ENCODE measurements at regions not wholly inside any gene's neighbourhood (a gene's known extent, or its start where the extent isn't known, plus 50 kb on each side); places are given as distances from the start of the nearest gene placed in this dataset.

GRCh38 chr11:45440111-45440510, 154.0 kb upstream of the SYT13 start:
- no peak for DNase-seq (ENCODE audit: low read depth, low spot score)

GRCh38 chr11:45436966-45437365, 150.8 kb upstream of the SYT13 start:
- no peak for DNase-seq (ENCODE audit: low read depth, low spot score)

GRCh38 chr11:45436118-45436517, 150.0 kb upstream of the SYT13 start:
- no peak for DNase-seq (ENCODE audit: low read depth, low spot score)

GRCh38 chr11:45435706-45436105, 149.6 kb upstream of the SYT13 start:
- DNase-seq (ENCODE audit: low read depth, low spot score): no peak

GRCh38 chr11:45432910-45433309, 146.8 kb upstream of the SYT13 start:
- DNase-seq (ENCODE audit: low read depth, low spot score): no peak

- DNase-seq (ENCODE audit: low read depth, low spot score): no peak
Measured at GRCh38 chr11:45432100-45432499, 146.0 kb upstream of the SYT13 start.

GRCh38 chr11:45431046-45432018, 145.2 kb upstream of the SYT13 start:
- DNase-seq (ENCODE audit: low read depth, low spot score): no peak

GRCh38 chr11:45430361-45430760, 144.2 kb upstream of the SYT13 start:
- DNase-seq (ENCODE audit: low read depth, low spot score): no peak

- no peak for DNase-seq (ENCODE audit: low read depth, low spot score)
Measured at GRCh38 chr11:45429719-45430118, 143.6 kb upstream of the SYT13 start.

- DNase-seq (ENCODE audit: low read depth, low spot score): no peak
Measured at GRCh38 chr11:45428541-45429230, 142.5 kb upstream of the SYT13 start.

GRCh38 chr11:45428116-45428515, 142.0 kb upstream of the SYT13 start:
- no peak for DNase-seq (ENCODE audit: low read depth, low spot score)

- DNase-seq (ENCODE audit: low read depth, low spot score): no peak
Measured at GRCh38 chr11:45424411-45425180, 138.5 kb upstream of the SYT13 start.

GRCh38 chr11:45423475-45424120, 137.5 kb upstream of the SYT13 start:
- DNase-seq (ENCODE audit: low read depth, low spot score): no peak

- DNase-seq (ENCODE audit: low read depth, low spot score): no peak
Measured at GRCh38 chr11:45423036-45423435, 136.9 kb upstream of the SYT13 start.

GRCh38 chr11:45414088-45414487, 127.9 kb upstream of the SYT13 start:
- DNase-seq (ENCODE audit: low read depth, low spot score): no peak

GRCh38 chr11:45413156-45413858, 127.2 kb upstream of the SYT13 start:
- no peak for DNase-seq (ENCODE audit: low read depth, low spot score)

- DNase-seq (ENCODE audit: low read depth, low spot score): no peak
Measured at GRCh38 chr11:45412521-45412920, 126.4 kb upstream of the SYT13 start.

GRCh38 chr11:45412051-45412471, 125.9 kb upstream of the SYT13 start:
- no peak for DNase-seq (ENCODE audit: low read depth, low spot score)

- DNase-seq (ENCODE audit: low read depth, low spot score): no peak
Measured at GRCh38 chr11:45411228-45411946, 125.2 kb upstream of the SYT13 start.
